ENCODE measurements at regions not wholly inside any gene's neighbourhood (a gene's known extent, or its start where the extent isn't known, plus 50 kb on each side); places are given as distances from the start of the nearest gene placed in this dataset.
A peak's percentile ranks its signal among the peaks of the same experiment; 100 is the strongest.

DNA sequence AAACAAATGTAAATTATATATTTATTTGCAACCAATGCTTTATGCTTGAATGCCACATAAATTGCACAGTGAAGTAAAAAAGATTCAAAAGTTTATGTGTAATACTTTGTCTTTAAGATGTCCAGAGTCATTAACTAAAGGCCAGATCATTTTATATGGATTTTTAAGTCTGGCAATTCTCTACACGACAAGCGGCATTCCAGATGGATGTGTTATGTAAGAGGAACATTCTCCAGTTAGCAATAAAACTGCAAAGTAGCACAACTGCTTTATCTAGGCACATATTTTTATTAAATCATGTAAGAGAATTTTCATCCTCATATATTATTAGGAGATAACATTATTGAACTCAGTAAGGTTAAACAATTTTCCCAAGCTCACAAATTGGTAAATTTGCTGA lies 1717.7 kb upstream of the SEL1L start:
- Histone ChIP-seq H3K4me3 (ENCODE audit: low read length) (no peak overlapping the region), H3K27me3 (ENCODE audit: control insufficient read depth in 1 of 2, insufficient read depth in 2 of 2, low read length in 2 of 2) (no peaks in the 10 kb centered on the region), H3K4me1 (ENCODE audit: insufficient read depth, low read length) (no peaks in the 10 kb centered on the region), H3K36me3 (ENCODE audit: insufficient read depth, low read length) (no peaks in the 10 kb centered on the region), H3K27ac (ENCODE audit: low read depth in 1 of 2, low read length in 2 of 2) (no peak overlapping the region), H3K9me3 (ENCODE audit: control insufficient read depth in 1 of 2, insufficient read depth in 1 of 2, low read length in 2 of 2) (no peaks in the 10 kb centered on the region)
- intact Hi-C loops (cut with DNase I, micrococcal nuclease): no loop called here
- DNase-seq: no peak
- ChIA-PET POLR2A (no interaction called here), CTCF (no interaction called here)
- no peaks in the 10 kb centered on the region for H3K4me1 Mint-ChIP-seq (ENCODE audit: low read depth)
- no peak overlapping the region for H3K4me3 Mint-ChIP-seq
- ATAC-seq (ENCODE audit: poor library complexity): no peak
- peaks cover 10% of the 10 kb centered on the region for H3K9me3 Mint-ChIP-seq
- H3K27me3 Mint-ChIP-seq: no peaks in the 10 kb centered on the region
- no peaks in the 10 kb centered on the region for H3K36me3 Mint-ChIP-seq (ENCODE audit: low read depth)
- H3K27ac Mint-ChIP-seq: no peak overlapping the region
- TF ChIP-seq, protein P1, sequence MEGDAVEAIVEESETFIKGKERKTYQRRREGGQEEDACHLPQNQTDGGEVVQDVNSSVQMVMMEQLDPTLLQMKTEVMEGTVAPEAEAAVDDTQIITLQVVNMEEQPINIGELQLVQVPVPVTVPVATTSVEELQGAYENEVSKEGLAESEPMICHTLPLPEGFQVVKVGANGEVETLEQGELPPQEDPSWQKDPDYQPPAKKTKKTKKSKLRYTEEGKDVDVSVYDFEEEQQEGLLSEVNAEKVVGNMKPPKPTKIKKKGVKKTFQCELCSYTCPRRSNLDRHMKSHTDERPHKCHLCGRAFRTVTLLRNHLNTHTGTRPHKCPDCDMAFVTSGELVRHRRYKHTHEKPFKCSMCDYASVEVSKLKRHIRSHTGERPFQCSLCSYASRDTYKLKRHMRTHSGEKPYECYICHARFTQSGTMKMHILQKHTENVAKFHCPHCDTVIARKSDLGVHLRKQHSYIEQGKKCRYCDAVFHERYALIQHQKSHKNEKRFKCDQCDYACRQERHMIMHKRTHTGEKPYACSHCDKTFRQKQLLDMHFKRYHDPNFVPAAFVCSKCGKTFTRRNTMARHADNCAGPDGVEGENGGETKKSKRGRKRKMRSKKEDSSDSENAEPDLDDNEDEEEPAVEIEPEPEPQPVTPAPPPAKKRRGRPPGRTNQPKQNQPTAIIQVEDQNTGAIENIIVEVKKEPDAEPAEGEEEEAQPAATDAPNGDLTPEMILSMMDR (IDR thresholded peaks at IDR 0.05): no peak

DNA sequence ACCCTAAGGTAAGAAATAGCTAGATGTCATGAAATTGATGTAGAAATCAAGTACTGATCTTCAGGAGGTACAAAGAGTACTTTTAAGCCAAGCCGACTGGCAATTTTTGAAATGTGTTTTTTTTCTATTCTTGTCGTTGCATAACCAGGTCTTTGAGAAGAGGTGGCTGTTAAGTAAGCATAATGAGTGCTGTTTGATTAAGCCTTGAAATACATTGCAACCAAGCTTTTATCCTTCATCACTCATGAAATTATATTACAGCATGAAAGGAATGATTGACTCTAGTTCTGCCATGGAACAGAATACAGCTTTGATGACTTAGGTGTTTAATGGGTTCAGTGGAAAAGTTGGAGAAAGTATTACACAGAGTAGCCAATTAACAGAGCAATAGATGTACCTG lies 1720.2 kb upstream of the SEL1L start:
- POLR2A ChIA-PET: no interaction called here
- H3K4me1 ChIP-seq (ENCODE audit: insufficient read depth, low read length): no peaks in the 10 kb centered on the region
- no peak overlapping the region for H3K4me3 ChIP-seq (ENCODE audit: low read length)
- ATAC-seq (ENCODE audit: poor library complexity) (no peak), DNase-seq (no peak)
- TF ChIP-seq, protein P1 (IDR thresholded peaks at IDR 0.05): no peak
- no peaks in the 10 kb centered on the region for H3K4me1 Mint-ChIP-seq (ENCODE audit: low read depth)
- intact Hi-C loops (cut with DNase I, micrococcal nuclease): no loop called here
- no peaks in the 10 kb centered on the region for H3K36me3 Mint-ChIP-seq (ENCODE audit: low read depth)
- CTCF ChIA-PET: no interaction called here
- peaks cover 8% of the 10 kb centered on the region for H3K9me3 Mint-ChIP-seq
- no peaks in the 10 kb centered on the region for H3K27me3 Mint-ChIP-seq
- H3K4me3 Mint-ChIP-seq: no peak overlapping the region
- H3K27ac ChIP-seq (ENCODE audit: low read depth in 1 of 2, low read length in 2 of 2): no peak overlapping the region
- no peaks in the 10 kb centered on the region for H3K9me3 ChIP-seq (ENCODE audit: control insufficient read depth in 1 of 2, insufficient read depth in 1 of 2, low read length in 2 of 2)
- no peak overlapping the region for H3K27ac Mint-ChIP-seq
- no peaks in the 10 kb centered on the region for H3K36me3 ChIP-seq (ENCODE audit: insufficient read depth, low read length)
- no peaks in the 10 kb centered on the region for H3K27me3 ChIP-seq (ENCODE audit: control insufficient read depth in 1 of 2, insufficient read depth in 2 of 2, low read length in 2 of 2)

DNA sequence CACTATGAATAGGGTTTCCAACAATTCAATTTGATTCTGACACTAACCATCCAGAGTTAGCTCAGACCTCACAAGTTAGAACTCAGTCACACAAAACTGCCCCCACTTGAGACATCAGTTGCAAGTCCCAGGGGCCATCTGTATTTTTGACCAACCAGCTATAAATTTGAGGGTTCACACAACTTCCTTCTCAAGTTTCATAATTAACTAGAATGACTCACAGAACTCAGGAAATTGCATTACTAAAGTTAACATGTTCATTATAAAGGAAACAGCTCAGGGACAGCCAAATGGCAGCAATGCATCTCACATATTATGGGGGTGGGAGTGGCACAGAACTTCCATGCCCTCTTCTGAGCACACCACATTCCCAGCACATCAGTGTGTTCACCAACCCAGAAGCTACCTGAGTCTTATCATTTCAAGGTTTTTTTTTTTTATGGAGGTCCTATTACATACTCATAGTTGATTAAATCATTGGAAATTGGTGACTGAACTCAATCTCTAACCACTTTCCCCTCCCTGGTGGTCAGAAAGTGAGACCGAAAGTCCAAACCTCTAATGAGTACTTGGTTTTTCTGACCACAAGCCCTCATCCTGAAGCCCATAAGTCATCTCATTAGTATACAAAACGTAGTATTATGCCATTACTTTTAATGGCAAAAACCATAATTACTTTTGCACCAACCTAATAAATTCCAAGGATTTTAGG lies 1721.5 kb upstream of the SEL1L start:
- intact Hi-C loops (cut with DNase I, micrococcal nuclease): no loop called here
- Histone ChIP-seq H3K9me3 (ENCODE audit: control insufficient read depth in 1 of 2, insufficient read depth in 1 of 2, low read length in 2 of 2) (peaks cover 0 to 4% of the 10 kb centered on the region in 2 experiments), H3K4me3 (ENCODE audit: low read length) (no peak overlapping the region), H3K4me1 (ENCODE audit: insufficient read depth, low read length) (no peaks in the 10 kb centered on the region), H3K27me3 (ENCODE audit: control insufficient read depth in 1 of 2, insufficient read depth in 2 of 2, low read length in 2 of 2) (no peaks in the 10 kb centered on the region), H3K36me3 (ENCODE audit: insufficient read depth, low read length) (no peaks in the 10 kb centered on the region), H3K27ac (ENCODE audit: low read depth in 1 of 2, low read length in 2 of 2) (no peak overlapping the region)
- no peak overlapping the region for H3K27ac Mint-ChIP-seq
- H3K9me3 Mint-ChIP-seq: peaks cover 8% of the 10 kb centered on the region
- TF ChIP-seq, protein P1 (IDR thresholded peaks at IDR 0.05): no peak
- H3K36me3 Mint-ChIP-seq (ENCODE audit: low read depth): no peaks in the 10 kb centered on the region
- POLR2A ChIA-PET: no interaction called here
- no peak overlapping the region for H3K4me3 Mint-ChIP-seq
- H3K27me3 Mint-ChIP-seq: no peaks in the 10 kb centered on the region
- H3K4me1 Mint-ChIP-seq (ENCODE audit: low read depth): no peaks in the 10 kb centered on the region
- CTCF ChIA-PET: no interaction called here
- DNase-seq (peak in 2 of 14 experiments; percentile 22 to 27), ATAC-seq (ENCODE audit: poor library complexity) (no peak)

Data from CD4-positive, alpha-beta T cell (primary cell).